Endothelial cell of umbilical vein (primary cell): ENCODE measurements at regions not wholly inside any gene's neighbourhood (a gene's known extent, or its start where the extent isn't known, plus 50 kb on each side); places are given as distances from the start of the nearest gene placed in this dataset.

Experiments used
- BruUV-seq: library from RNA; stranded (reverse); fragments of 400-500 nt; replicated peaks from 2 replicates; lab custom pipeline; 2021; lab: Mats Ljungman, UMichigan
- CTCF ChIA-PET: fragments of 300-600, 350-600 bp; sonication (Branson Sonifier 250); formaldehyde crosslinking; loops from one replicate; lab custom pipeline; 2021; ENCODE audit warnings: antibody characterized with exemption, inconsistent platforms; lab: Charles Lee
- POLR2A ChIA-PET: fragments of 300-600, 350-600 bp; sonication (Branson Sonifier 250); formaldehyde crosslinking; loops from one replicate; lab custom pipeline; 2021; ENCODE audit warnings: antibody characterized with exemption, inconsistent platforms; lab: Charles Lee
- DNase-seq: peaks from one replicate; pipeline ENCODE4 v3.0.0-alpha.2; 2011; ENCODE audit warnings: low read depth, low spot score
- FAIRE-seq: peaks from 2 replicates; lab custom pipeline; 2011; peaks lifted over from hg19 to GRCh38; lab: Jason Lieb, UNC
- H2AFZ ChIP-seq: 2 replicates; pipeline ENCODE4 v1.6.0; 2012; ENCODE audit warnings: low read depth, low read length, control low read depth, inconsistent platforms
- H3K27ac ChIP-seq: 2 replicates; pipeline ENCODE4 v1.5.1; 2011; ENCODE audit warnings: low read depth, mild to moderate bottlenecking, control low read depth, low read length, moderate library complexity; ENCODE audit not compliant: insufficient read depth
- H3K27me3 ChIP-seq, 2 experiments: 2 replicates each; pipeline versions ENCODE4 v1.6.0 to v1.6.1; 2011; ENCODE audit warnings: low read length in 2 of 2, mixed read lengths in 1 of 2; ENCODE audit not compliant: control insufficient read depth in 2 of 2, insufficient read depth in 2 of 2
- H3K36me3 ChIP-seq, 2 experiments: 2 replicates in 1 of 2; 3 replicates in 1 of 2; pipeline ENCODE4 v1.5.1; 2011; ENCODE audit warnings: low read length in 2 of 2, mild to moderate bottlenecking in 1 of 2, moderate library complexity in 1 of 2; ENCODE audit not compliant: control insufficient read depth in 2 of 2, insufficient read depth in 2 of 2; ENCODE audit errors: extremely low read depth in 1 of 2
- H3K4me1 ChIP-seq: 3 replicates; pipeline ENCODE4 v1.5.1; 2011; ENCODE audit warnings: mild to moderate bottlenecking, low read length; ENCODE audit not compliant: control insufficient read depth, insufficient read depth; ENCODE audit errors: extremely low read depth
- H3K4me2 ChIP-seq: 2 replicates; pipeline ENCODE4 v1.6.1; 2011; ENCODE audit warnings: low read length, control low read depth, mixed read lengths; ENCODE audit not compliant: insufficient read depth
- H3K4me3 ChIP-seq, 3 experiments: fragments of 200-600 bp in 1 of 3; sonication (generic), shearing (Covaris generic) in 1 of 3; replicated peaks in 1 of 3; 2 replicates each; pipeline ENCODE4 v1.5.1; 2011 to 2016; ENCODE audit warnings: control low read depth in 3 of 3, low read length in 3 of 3, mild to moderate bottlenecking in 2 of 3, inconsistent platforms in 1 of 3, low read depth in 1 of 3, moderate library complexity in 1 of 3; ENCODE audit not compliant: insufficient read depth in 1 of 3
- H3K79me2 ChIP-seq: 2 replicates; pipeline ENCODE4 v1.6.0; 2012; ENCODE audit warnings: low read length, inconsistent platforms; ENCODE audit not compliant: control insufficient read depth, insufficient read depth
- H3K9ac ChIP-seq: replicated peaks from 2 replicates; pipeline ENCODE3; 2011; ENCODE audit warnings: low read length, control low read depth; ENCODE audit not compliant: insufficient read depth; ENCODE audit errors: extremely low read depth
- H3K9me1 ChIP-seq: replicated peaks from 3 replicates; pipeline ENCODE4 v1.6.0; 2011; ENCODE audit warnings: mild to moderate bottlenecking, low read length; ENCODE audit not compliant: control insufficient read depth, insufficient read depth; ENCODE audit errors: extremely low read depth
- H3K9me3 ChIP-seq: replicated peaks from 2 replicates; pipeline ENCODE4 v1.5.1; 2012; ENCODE audit warnings: low read length, inconsistent platforms; ENCODE audit not compliant: control insufficient read depth, insufficient read depth
- H4K20me1 ChIP-seq: replicated peaks from 2 replicates; pipeline ENCODE3; 2011; ENCODE audit warnings: mild to moderate bottlenecking, low read length; ENCODE audit not compliant: control insufficient read depth, insufficient read depth; ENCODE audit errors: extremely low read depth
- EZH2 ChIP-seq: IDR thresholded peaks from 2 replicates; pipeline ENCODE4 v1.6.1; 2012; ENCODE audit warnings: borderline replicate concordance, low read depth, mild to moderate bottlenecking, moderate library complexity, low read length, inconsistent platforms; ENCODE audit not compliant: severe bottlenecking
- FOS ChIP-seq: IDR thresholded peaks from 2 replicates; pipeline ENCODE4 v1.6.1; 2011; ENCODE audit warnings: mild to moderate bottlenecking, low read length, moderate library complexity, borderline replicate concordance; ENCODE audit not compliant: insufficient read depth
- GATA2 ChIP-seq: IDR thresholded peaks from 2 replicates; pipeline ENCODE4 v1.7.0; 2011; ENCODE audit warnings: low read depth, mild to moderate bottlenecking, moderate library complexity, mixed read lengths, low read length; ENCODE audit not compliant: insufficient read length, insufficient read depth
- JUN ChIP-seq: IDR thresholded peaks from 2 replicates; pipeline ENCODE4 v1.6.1; 2011; ENCODE audit warnings: borderline replicate concordance, low read depth; ENCODE audit not compliant: insufficient read length, insufficient read depth
- MYC ChIP-seq: IDR thresholded peaks from one replicate; pipeline ENCODE4 v1.6.1; 2011; ENCODE audit warnings: mild to moderate bottlenecking, low read depth, low read length
- POLR2A ChIP-seq: IDR thresholded peaks from 2 replicates; pipeline ENCODE4 v1.6.1; 2012; ENCODE audit warnings: low read depth, mild to moderate bottlenecking, control low read depth, low read length
- POLR2AphosphoS5 ChIP-seq: IDR thresholded peaks from 2 replicates; pipeline ENCODE4 v1.6.1; 2012; ENCODE audit warnings: low read depth, mild to moderate bottlenecking, control low read depth, low read length, moderate library complexity; ENCODE audit not compliant: insufficient read depth
- dilution Hi-C: fragments of 300-500 bp; cut with MboI; formaldehyde crosslinking; loops from one replicate; pipeline ENCODE4 v1.15.0; 2019; ENCODE audit warnings: low sequenced_read_pairs; ENCODE audit not compliant: extremely low pct_ligation_motif_present
- intact Hi-C: fragments of 100-400 bp; cut with micrococcal nuclease; formaldehyde crosslinking; loops from one replicate; pipeline ENCODE4 v1.10.0; 2022
- TF ChIP-seq, protein P1 (sequence below): IDR thresholded peaks from 2 replicates; pipeline ENCODE4 v1.6.1; 2011; ENCODE audit not compliant: insufficient read depth, insufficient read length
- TF ChIP-seq, protein P2 (sequence below), 2 donors: IDR thresholded peaks; 1 replicate in 1 of 2; 2 replicates in 1 of 2; pipeline ENCODE4 v1.5.1; 2011; ENCODE audit warnings: low read length in 2 of 2, mild to moderate bottlenecking in 2 of 2, moderate library complexity in 2 of 2, control low read depth in 1 of 2, inconsistent platforms in 1 of 2, low read depth in 1 of 2; ENCODE audit not compliant: insufficient read depth in 1 of 2; ENCODE audit errors: extremely low read depth in 1 of 2

DNA sequence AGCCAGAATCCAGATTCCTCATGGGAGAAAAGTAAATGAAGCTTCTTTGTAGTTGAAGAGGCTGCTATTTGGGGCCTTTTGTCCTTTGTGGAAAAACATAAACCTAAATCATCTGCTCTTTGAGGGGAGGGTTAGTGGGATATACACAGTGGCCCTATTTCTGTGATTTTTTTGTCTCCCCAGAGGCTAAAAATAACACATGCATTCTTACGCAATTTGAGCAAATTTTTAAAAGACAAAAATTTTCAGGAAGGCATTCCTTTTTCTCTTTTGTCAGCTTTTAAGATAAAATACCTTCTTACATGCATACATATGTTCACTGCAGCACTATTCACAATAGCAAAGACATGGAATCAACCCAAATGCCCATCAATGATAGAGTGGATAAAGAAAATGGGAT, 165.5 kb downstream of the AXIN2 start:
- Histone ChIP-seq H3K9ac (no peak overlapping the region), H3K27me3 (peaks cover 5% of the 10 kb centered on the region in 2 experiments), H2AFZ (no peak overlapping the region), H3K27ac (no peak overlapping the region), H4K20me1 (no peaks in the 10 kb centered on the region), H3K4me2 (no peak overlapping the region), H3K9me3 (no peaks in the 10 kb centered on the region), H3K4me1 (no peaks in the 10 kb centered on the region), H3K36me3 (no peaks in the 10 kb centered on the region), H3K4me3 (no peak overlapping the region), H3K9me1 (no peaks in the 10 kb centered on the region), H3K79me2 (no peaks in the 10 kb centered on the region)
- intact Hi-C loops = no loop called here
- POLR2A ChIA-PET = no interaction called here
- TF ChIP-seq, protein P1, sequence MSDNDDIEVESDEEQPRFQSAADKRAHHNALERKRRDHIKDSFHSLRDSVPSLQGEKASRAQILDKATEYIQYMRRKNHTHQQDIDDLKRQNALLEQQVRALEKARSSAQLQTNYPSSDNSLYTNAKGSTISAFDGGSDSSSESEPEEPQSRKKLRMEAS = no peak
- TF ChIP-seq POLR2AphosphoS5 (no peak), POLR2A (no peak), FOS (no peak), MYC (no peak), GATA2 (no peak), JUN (no peak), EZH2 (no peak)
- TF ChIP-seq, protein P2, sequence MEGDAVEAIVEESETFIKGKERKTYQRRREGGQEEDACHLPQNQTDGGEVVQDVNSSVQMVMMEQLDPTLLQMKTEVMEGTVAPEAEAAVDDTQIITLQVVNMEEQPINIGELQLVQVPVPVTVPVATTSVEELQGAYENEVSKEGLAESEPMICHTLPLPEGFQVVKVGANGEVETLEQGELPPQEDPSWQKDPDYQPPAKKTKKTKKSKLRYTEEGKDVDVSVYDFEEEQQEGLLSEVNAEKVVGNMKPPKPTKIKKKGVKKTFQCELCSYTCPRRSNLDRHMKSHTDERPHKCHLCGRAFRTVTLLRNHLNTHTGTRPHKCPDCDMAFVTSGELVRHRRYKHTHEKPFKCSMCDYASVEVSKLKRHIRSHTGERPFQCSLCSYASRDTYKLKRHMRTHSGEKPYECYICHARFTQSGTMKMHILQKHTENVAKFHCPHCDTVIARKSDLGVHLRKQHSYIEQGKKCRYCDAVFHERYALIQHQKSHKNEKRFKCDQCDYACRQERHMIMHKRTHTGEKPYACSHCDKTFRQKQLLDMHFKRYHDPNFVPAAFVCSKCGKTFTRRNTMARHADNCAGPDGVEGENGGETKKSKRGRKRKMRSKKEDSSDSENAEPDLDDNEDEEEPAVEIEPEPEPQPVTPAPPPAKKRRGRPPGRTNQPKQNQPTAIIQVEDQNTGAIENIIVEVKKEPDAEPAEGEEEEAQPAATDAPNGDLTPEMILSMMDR (IDR thresholded peaks at IDR 0.05; ENCODE audit: extremely low read depth in 1 of 2, insufficient read depth in 1 of 2, low read depth in 1 of 2, low read length in 2 of 2) = no peak
- DNase-seq (no peak), FAIRE-seq (no peak)
- BruUV-seq = no TSS peak
- dilution Hi-C loops = no loop called here
- CTCF ChIA-PET = no interaction called here
